ENCODE measurements at regions not wholly inside any gene's neighbourhood (a gene's known extent, or its start where the extent isn't known, plus 50 kb on each side); places are given as distances from the start of the nearest gene placed in this dataset.

GRCh38 chr18:78762753-78763152 lies 216.9 kb upstream of the SALL3 start:
- no peak overlapping the region for H3K4me3 ChIP-seq (ENCODE audit: low read depth, low read length)
- DNase-seq (ENCODE audit: low read depth): no peak
- TF ChIP-seq CTCF (conservative IDR thresholded peaks at IDR 0.05; ENCODE audit: low read depth, low read length): no peak

- DNase-seq (ENCODE audit: low read depth): no peak
- no peak for TF ChIP-seq CTCF (conservative IDR thresholded peaks at IDR 0.05; ENCODE audit: low read depth, low read length)
- H3K4me3 ChIP-seq (ENCODE audit: low read depth, low read length): no peak overlapping the region
These were observed 215.1 kb upstream of the SALL3 start for GRCh38 chr18:78764544-78764943.

GRCh38 chr18:78765142-78765541 lies 214.5 kb upstream of the SALL3 start:
- no peak overlapping the region for H3K4me3 ChIP-seq (ENCODE audit: low read depth, low read length)
- TF ChIP-seq CTCF (conservative IDR thresholded peaks at IDR 0.05; ENCODE audit: low read depth, low read length): no peak
- DNase-seq (ENCODE audit: low read depth): no peak

GRCh38 chr18:78765637-78766281 lies 213.9 kb upstream of the SALL3 start:
- H3K4me3 ChIP-seq (ENCODE audit: low read depth, low read length): no peak overlapping the region
- TF ChIP-seq CTCF (conservative IDR thresholded peaks at IDR 0.05; ENCODE audit: low read depth, low read length): no peak
- no peak for DNase-seq (ENCODE audit: low read depth)

GRCh38 chr18:78766651-78767533 lies 212.7 kb upstream of the SALL3 start:
- no peak overlapping the region for H3K4me3 ChIP-seq (ENCODE audit: low read depth, low read length)
- no peak for DNase-seq (ENCODE audit: low read depth)
- TF ChIP-seq CTCF (conservative IDR thresholded peaks at IDR 0.05; ENCODE audit: low read depth, low read length): no peak

GRCh38 chr18:78767648-78768071 lies 212.0 kb upstream of the SALL3 start:
- DNase-seq (ENCODE audit: low read depth): no peak
- no peak overlapping the region for H3K4me3 ChIP-seq (ENCODE audit: low read depth, low read length)
- TF ChIP-seq CTCF (conservative IDR thresholded peaks at IDR 0.05; ENCODE audit: low read depth, low read length): no peak
